ENCODE measurements at regions not wholly inside any gene's neighbourhood (a gene's known extent, or its start where the extent isn't known, plus 50 kb on each side); places are given as distances from the start of the nearest gene placed in this dataset.

- Histone ChIP-seq H3K79me2 (ENCODE audit: low read length) (no peaks in the 10 kb centered on the region), H3K27ac (ENCODE audit: low read length) (no peak overlapping the region), H3K4me2 (ENCODE audit: low read depth, low read length) (no peak overlapping the region), H3K4me3 (ENCODE audit: low read length) (no peak overlapping the region), H3F3A (ENCODE audit: insufficient read depth, low read length) (no peaks in the 10 kb centered on the region), H3K4me1 (ENCODE audit: low read length) (no peaks in the 10 kb centered on the region), H2AFZ (ENCODE audit: low read length) (no peak overlapping the region), H3K9ac (ENCODE audit: low read length) (no peak overlapping the region), H3K36me3 (replicated peaks; ENCODE audit: insufficient read depth, low read length) (no peaks in the 10 kb centered on the region), H3K27me3 (replicated peaks; ENCODE audit: insufficient read depth, low read length) (no peaks in the 10 kb centered on the region), H3K9me3 (replicated peaks; ENCODE audit: insufficient read depth, low read length) (no peaks in the 10 kb centered on the region), H3K9me2 (replicated peaks; ENCODE audit: insufficient read depth, low read length) (no peaks in the 10 kb centered on the region), H4K20me1 (ENCODE audit: insufficient read depth, low read length) (no peaks in the 10 kb centered on the region)
- DNase-seq, result no peak
- TF ChIP-seq CTCF (IDR thresholded peaks at IDR 0.05; ENCODE audit: low read length) (no peak), EZH2 (optimal IDR thresholded peaks at IDR 0.05; ENCODE audit: low read depth, low read length) (no peak), EZH2phosphoT487 (IDR thresholded peaks at IDR 0.05; ENCODE audit: low read length) (no peak)
Observed at GRCh38 chr13:74597526-74597925, 463.3 kb upstream of the KLF12 start.

GRCh38 chr13:74596691-74597090 lies 462.5 kb upstream of the KLF12 start:
- H3K9me2 ChIP-seq (replicated peaks; ENCODE audit: insufficient read depth, low read length), result no peaks in the 10 kb centered on the region
- no peaks in the 10 kb centered on the region for H3K79me2 ChIP-seq (ENCODE audit: low read length)
- H3K4me2 ChIP-seq (ENCODE audit: low read depth, low read length), result no peak overlapping the region
- H3K4me1 ChIP-seq (ENCODE audit: low read length), result no peaks in the 10 kb centered on the region
- H3F3A ChIP-seq (ENCODE audit: insufficient read depth, low read length), result no peaks in the 10 kb centered on the region
- no peaks in the 10 kb centered on the region for H3K36me3 ChIP-seq (replicated peaks; ENCODE audit: insufficient read depth, low read length)
- no peak for DNase-seq
- no peak overlapping the region for H3K9ac ChIP-seq (ENCODE audit: low read length)
- no peak overlapping the region for H3K4me3 ChIP-seq (ENCODE audit: low read length)
- no peak for TF ChIP-seq EZH2 (optimal IDR thresholded peaks at IDR 0.05; ENCODE audit: low read depth, low read length)
- no peak for TF ChIP-seq EZH2phosphoT487 (IDR thresholded peaks at IDR 0.05; ENCODE audit: low read length)
- no peak for TF ChIP-seq CTCF (IDR thresholded peaks at IDR 0.05; ENCODE audit: low read length)
- no peaks in the 10 kb centered on the region for H3K27me3 ChIP-seq (replicated peaks; ENCODE audit: insufficient read depth, low read length)
- no peak overlapping the region for H2AFZ ChIP-seq (ENCODE audit: low read length)
- H3K9me3 ChIP-seq (replicated peaks; ENCODE audit: insufficient read depth, low read length), result no peaks in the 10 kb centered on the region
- no peaks in the 10 kb centered on the region for H4K20me1 ChIP-seq (ENCODE audit: insufficient read depth, low read length)
- no peak overlapping the region for H3K27ac ChIP-seq (ENCODE audit: low read length)

- TF ChIP-seq EZH2phosphoT487 (IDR thresholded peaks at IDR 0.05; ENCODE audit: low read length), result no peak
- H3K9me3 ChIP-seq (replicated peaks; ENCODE audit: insufficient read depth, low read length), result no peaks in the 10 kb centered on the region
- H3K27me3 ChIP-seq (replicated peaks; ENCODE audit: insufficient read depth, low read length), result no peaks in the 10 kb centered on the region
- H3K4me3 ChIP-seq (ENCODE audit: low read length), result no peak overlapping the region
- DNase-seq, result no peak
- H3K4me2 ChIP-seq (ENCODE audit: low read depth, low read length), result no peak overlapping the region
- H3K4me1 ChIP-seq (ENCODE audit: low read length), result no peaks in the 10 kb centered on the region
- no peak overlapping the region for H3K27ac ChIP-seq (ENCODE audit: low read length)
- no peak overlapping the region for H2AFZ ChIP-seq (ENCODE audit: low read length)
- H3F3A ChIP-seq (ENCODE audit: insufficient read depth, low read length), result no peaks in the 10 kb centered on the region
- H3K9ac ChIP-seq (ENCODE audit: low read length), result no peak overlapping the region
- no peaks in the 10 kb centered on the region for H4K20me1 ChIP-seq (ENCODE audit: insufficient read depth, low read length)
- no peaks in the 10 kb centered on the region for H3K79me2 ChIP-seq (ENCODE audit: low read length)
- H3K36me3 ChIP-seq (replicated peaks; ENCODE audit: insufficient read depth, low read length), result no peaks in the 10 kb centered on the region
- no peaks in the 10 kb centered on the region for H3K9me2 ChIP-seq (replicated peaks; ENCODE audit: insufficient read depth, low read length)
Observed at GRCh38 chr13:74593688-74594087, 459.5 kb upstream of the KLF12 start.

GRCh38 chr13:74586847-74587246 lies 452.6 kb upstream of the KLF12 start:
- no peaks in the 10 kb centered on the region for H3K36me3 ChIP-seq (replicated peaks; ENCODE audit: insufficient read depth, low read length)
- no peaks in the 10 kb centered on the region for H3K27me3 ChIP-seq (replicated peaks; ENCODE audit: insufficient read depth, low read length)
- no peaks in the 10 kb centered on the region for H3K4me1 ChIP-seq (ENCODE audit: low read length)
- no peaks in the 10 kb centered on the region for H3F3A ChIP-seq (ENCODE audit: insufficient read depth, low read length)
- H4K20me1 ChIP-seq (ENCODE audit: insufficient read depth, low read length), result no peaks in the 10 kb centered on the region
- H3K79me2 ChIP-seq (ENCODE audit: low read length), result no peaks in the 10 kb centered on the region
- H3K27ac ChIP-seq (ENCODE audit: low read length), result no peak overlapping the region
- no peak for DNase-seq
- no peak overlapping the region for H3K4me3 ChIP-seq (ENCODE audit: low read length)
- no peak overlapping the region for H3K4me2 ChIP-seq (ENCODE audit: low read depth, low read length)
- H3K9me3 ChIP-seq (replicated peaks; ENCODE audit: insufficient read depth, low read length), result no peaks in the 10 kb centered on the region
- H3K9me2 ChIP-seq (replicated peaks; ENCODE audit: insufficient read depth, low read length), result no peaks in the 10 kb centered on the region
- no peak overlapping the region for H2AFZ ChIP-seq (ENCODE audit: low read length)
- no peak overlapping the region for H3K9ac ChIP-seq (ENCODE audit: low read length)
- TF ChIP-seq CTCF (IDR thresholded peaks at IDR 0.05; ENCODE audit: low read length) (no peak), EZH2phosphoT487 (IDR thresholded peaks at IDR 0.05; ENCODE audit: low read length) (no peak), EZH2 (optimal IDR thresholded peaks at IDR 0.05; ENCODE audit: low read depth, low read length) (no peak)
